DMS153 (cell line): ENCODE measurements at regions not wholly inside any gene's neighbourhood (a gene's known extent, or its start where the extent isn't known, plus 50 kb on each side); places are given as distances from the start of the nearest gene placed in this dataset.
"Not testable (repeated sequence)": the region's sequence is repeated elsewhere in the genome, so short reads cannot be mapped to it uniquely, and the experiment has no call there.

Source experiments
- DNase-seq: peaks from one replicate; lab custom pipeline; 2025; lab: John Stamatoyannopoulos, UW

DNA sequence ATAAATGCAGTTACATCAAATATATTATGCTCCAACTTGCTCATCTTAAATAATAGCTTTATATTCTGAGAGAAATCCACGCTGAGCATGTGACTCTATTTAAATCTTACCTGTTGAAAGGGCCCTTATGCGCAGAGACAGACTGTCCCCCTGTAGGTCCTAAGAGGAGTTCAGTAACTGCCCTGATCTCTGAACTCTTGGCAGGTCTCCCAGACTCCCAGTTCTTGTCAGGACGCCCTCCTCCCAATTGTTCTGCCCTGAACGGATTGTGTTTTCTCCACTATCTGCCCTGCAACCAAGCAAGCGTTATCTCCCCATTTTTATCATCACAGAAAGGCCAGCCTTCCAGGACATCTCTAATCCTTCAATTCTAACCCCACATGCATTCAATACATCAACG, 954.6 kb downstream of the TSN start:
- DNase-seq = no peak

DNA sequence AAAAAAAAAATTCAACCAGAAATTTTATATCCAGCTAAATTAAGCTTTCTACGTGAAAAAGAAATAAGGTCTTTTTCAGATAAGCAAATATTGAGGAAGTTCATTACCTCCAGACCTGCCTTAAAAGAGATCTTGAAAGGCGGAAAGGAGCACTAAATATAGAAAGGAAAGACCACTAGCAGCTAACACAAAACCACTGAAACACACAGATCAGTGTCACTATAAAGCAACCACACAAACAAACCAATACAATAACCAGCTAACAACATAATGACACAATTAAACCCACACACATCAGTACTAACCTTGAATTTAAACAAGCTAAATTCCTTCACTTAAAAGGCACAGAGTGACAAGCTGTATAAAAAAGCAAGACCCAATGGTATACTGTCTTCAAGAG, 958.3 kb downstream of the TSN start:
- DNase-seq = no peak

DNA sequence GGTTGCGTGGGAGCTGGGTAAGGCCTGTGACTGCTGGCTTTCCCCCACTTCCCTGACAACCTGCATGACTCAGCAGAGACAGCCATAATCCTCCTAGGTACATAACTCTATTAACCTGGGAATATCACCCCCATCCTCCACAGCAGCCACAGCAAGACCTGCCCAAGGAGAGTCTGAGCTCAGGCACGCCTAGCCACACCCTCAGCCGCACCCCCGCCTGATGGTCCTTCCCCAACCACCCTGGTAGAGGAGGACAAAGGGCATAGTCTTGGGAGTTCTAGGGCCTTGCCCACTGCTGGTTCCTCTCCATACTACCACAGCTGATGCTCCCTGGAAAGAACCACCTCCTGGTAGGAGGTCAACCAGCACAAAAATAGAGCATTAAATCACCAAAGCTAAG, 965.4 kb downstream of the TSN start:
- not testable (repeated sequence) for DNase-seq

DNA sequence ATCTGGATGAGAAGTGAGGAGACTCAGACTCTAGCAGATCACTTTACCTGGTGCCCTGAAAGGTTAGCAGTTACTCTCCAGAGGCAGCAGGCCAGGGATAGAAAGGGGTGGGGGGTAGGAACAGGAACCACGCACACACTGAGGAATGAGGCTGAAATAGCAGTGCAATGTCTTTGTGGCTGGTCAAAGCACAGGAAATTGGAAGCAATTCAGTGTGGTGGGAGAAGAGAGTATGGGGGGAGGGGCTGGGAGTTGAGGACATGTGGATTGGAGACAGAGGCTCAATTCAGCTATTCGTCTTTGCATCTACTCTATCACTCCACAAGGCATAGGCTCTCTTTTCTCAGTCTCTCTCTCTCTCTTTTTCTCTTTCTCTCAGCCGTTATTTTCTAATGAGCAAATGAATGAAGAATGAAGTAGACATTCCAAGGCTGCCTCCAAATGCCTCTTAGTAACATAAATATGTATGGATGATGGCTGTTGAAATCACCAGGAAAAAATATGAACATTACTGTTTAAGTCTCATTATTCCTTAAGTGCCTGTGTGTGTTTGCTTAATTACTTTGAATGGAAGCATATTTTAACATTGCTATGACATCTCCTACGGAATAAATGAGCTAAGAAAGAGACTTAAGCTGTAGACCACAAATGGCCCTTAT, 979.4 kb downstream of the TSN start:
- DNase-seq = no peak

DNA sequence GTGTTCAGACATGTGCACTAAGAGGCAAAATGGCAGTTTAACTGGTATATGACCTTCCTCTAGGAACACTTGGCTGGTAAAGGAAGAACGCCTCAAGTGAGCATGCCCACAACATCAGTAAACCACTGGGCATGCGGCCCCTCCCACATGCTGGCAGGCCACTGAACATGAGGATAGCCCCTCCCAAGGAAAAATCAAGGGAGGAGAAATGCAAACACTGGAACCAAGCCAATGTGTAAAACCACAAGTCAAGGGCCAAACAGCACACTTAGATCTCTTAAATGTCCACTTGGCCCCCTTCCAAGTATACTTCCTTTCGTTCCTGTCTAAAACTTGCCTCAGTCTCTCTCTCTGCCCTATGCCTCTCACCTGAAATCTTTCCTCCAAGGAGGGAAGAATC, 980.8 kb downstream of the TSN start:
- peak; percentile 64 for DNase-seq

DNA sequence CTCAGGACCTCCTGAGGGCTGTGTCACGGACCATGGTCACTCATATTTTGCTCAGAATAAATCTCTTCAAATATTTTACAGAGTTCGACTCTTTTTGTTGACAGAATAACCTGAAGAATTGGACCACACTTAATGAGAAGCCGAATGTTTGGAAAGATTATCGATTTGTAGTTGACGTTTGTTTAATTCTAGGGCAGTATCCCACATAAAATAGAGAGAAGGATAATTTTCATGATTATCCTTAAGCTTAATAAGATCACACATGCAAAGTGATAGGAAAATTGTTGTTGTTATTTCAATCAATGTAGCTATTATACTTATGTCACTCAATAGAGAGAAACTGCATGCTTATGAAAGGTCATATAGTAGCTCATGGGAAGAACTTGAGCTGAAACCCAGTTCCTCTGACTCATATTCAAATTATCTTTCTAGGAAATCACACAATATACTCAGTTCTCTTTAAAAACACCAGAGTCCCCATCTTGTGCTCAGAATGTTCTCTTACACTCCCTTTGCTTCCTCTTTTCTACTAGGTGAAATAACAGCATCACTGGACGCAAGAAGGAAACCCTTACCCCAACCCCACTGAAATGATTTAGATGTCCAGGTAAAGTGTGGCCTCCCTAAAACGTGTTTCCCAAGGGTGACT, 982.1 kb downstream of the TSN start:
- no peak for DNase-seq

DNA sequence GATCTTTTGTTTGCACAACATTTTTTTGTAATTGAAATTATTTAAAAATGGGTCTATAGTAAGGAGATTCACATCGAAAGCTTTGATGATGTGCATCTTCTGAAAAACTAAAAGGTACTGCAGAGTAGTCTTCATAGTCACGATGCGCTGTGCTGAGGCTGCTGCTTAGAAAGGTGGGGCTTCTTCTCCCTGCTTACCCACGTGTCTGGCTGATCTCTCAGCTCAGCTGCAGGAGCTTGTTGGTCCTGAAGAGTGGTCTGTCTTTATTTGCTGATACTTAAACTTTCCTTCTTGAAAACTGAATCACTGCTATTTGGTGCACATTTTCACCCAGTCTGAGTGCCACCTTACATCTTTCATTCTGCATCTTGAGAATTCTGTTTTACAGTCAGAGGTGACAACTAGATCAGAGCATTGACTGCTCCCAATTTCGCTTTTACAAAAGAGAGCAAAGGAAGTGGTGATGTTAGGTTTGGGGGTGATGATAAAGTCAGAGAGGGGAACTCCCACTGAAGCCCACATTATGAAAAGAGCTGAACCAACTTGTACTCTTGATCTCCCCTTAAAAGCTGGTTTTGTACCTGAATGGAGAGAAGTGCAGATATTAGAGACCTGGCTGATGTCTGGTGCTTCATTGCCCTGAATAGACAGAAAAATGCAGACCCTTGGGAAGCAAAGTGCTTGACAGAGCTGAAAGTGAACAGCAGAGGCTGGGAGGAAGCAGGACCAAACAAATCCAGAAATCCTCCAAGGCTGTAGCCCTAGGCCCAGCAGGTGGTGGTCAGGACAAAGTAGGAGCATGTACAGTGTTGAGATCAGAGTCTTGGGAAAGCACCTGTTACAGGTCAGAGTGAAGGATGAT, 984.5 kb downstream of the TSN start:
- DNase-seq = no peak

DNA sequence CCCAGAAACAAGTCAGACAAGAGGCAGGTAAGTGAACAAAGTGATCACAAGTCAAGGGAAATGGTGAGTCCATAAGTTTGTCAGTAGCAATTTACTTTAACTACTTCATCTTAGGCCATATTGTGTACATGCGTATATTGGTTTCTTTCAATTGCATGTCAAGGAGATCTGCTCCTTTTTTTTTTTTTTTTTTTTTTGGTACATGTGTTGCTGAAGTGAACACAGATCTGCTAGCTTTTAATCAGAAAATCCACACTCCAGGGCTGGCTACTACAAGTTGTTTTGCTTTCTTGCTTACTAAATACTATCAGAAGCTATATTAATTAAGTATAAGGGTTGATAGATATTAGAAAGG, 985.1 kb downstream of the TSN start:
- no peak for DNase-seq

DNA sequence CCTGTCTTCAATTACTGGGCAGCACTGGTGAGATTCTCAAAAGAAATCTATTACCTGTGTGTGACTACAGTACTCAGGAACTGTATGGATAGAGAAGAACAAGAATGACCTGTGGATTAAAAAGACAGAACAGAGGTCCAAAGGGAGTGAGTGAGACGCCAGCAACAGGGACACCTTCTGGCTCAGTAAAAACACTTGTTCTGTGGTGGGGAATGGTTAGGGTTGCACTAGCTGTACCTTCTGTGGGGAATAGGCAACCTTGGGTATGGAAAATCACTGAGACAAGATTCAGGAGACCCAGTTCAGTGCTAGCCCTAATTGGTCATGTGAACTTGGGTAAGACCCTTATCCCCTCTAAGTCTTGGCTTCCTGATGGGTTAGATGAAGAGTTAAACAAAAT, 986.0 kb downstream of the TSN start:
- DNase-seq = no peak

DNA sequence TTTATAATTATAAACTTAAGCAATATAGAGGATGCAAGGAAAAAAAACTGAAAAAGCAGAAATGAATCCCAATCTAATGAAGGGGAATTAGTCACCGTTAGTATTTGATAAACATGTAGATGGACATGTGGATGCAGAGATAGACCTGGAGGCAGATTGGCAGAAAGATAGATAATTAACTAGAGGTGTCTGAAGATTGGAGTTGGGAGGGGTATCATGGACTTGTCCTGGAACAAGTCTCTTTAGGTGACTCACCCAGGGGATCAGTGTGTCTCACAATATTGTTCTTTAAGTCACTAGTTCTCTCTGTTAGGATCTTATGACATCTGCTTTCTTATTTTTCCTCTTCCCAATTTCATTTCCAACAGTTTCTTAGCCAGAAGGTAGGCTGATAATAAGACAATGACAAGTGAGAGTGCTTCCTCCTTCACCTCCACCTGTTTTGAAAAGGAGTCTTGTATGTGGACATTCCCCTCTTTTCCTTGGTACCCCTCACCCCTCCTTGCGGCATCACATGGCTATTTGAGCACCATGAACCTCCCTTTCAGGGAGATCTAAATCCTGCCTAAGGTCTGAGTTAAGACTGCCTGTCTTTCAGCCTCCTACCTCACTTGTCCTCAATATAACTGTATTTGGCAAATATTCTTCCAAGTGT, 987.7 kb downstream of the TSN start:
- DNase-seq = no peak

DNA sequence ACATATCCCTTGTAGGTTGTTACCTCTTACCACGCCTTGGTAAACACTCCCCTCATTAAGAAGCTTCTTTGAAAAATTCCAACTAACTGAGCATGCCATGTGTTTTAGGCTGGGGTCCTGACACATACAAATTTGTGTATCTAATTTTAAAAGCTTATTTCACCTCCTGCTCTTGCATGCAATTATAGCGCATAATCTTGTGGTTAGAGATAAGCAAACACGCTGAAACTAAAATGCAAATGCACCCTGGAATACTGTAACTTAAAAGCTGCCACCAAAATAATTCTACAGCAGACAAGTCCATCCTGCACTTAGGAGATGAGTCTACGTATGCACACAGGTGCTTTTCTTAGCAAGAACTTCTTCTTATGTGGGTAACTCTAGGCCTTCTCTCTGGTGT, 990.2 kb downstream of the TSN start:
- no peak for DNase-seq

DNA sequence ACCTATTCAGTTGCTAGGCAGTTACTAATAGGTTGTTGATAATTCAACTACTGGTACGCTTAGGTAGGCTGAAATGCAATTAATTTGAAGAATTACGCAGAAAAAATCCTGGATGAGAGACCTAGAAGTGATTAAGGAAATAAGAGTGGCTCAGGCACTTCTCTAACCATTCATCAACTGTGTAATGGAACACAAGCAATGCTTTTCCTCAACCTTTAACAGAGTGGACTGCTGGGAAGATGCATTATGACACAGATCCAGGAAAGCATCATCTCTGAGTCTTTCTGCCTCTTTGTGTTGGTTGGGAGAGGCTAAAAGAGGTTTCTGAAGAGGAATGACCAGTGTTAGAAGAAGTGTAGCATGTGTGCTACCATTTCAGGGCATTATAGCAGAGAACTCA, 992.2 kb downstream of the TSN start:
- no peak for DNase-seq

DNA sequence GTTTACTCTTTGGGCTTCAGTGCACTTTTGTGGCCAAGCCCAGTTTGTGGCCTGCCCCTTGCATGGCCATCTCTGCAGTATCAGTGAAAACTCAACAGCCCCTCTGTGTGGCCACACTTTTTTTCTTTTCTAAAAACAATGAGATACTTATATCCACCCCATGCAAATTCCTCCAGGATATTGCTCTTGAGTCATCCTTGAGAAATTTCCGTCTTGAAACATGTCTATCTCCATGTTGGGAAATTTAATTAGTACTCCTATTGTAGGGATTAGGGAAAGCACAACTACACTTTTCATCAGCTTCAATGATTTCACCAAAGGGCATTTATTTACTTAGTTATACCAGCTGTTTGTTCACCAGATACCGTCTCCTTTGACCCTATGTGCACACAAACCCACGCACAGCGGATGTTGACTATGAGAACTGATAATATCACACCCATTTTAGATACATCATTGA, 993.1 kb downstream of the TSN start:
- peak; percentile 75 for DNase-seq

DNA sequence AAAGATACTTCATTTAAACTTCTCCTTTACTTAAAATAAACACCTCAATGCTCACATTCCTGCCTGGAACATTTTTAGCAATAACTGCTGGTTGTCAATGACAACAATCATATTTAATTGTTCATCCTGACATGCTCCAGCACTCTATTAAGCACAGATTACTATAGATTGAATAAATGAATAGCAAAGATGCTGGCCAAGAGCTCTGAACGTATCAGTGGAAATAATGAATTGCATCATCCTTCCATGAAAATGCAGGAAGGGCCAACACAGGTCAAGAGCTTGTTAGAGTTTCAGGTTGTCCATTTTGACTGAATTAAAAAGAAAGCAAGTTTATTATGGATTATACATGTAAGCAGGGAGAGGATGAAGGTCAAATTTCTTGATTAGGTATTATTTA, 994.0 kb downstream of the TSN start:
- no peak for DNase-seq

DNA sequence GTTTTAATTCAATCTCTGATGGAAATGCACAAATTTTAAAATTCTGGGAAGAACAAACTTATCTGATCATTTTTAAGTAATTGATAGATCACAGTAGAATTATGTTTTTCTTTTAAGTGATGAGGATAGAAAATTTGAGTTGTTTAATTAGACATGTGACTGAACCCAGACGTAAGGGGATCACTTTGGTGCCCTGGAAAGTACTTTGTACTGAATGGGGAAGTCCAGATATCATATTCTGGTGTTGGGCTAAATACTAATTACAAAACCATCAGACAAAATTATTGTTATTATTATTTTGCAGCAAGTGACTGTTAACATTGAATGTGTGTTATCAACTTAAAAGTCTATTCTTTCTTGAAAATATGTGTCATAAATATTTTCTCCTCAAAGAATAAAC, 994.6 kb downstream of the TSN start:
- no peak for DNase-seq

DNA sequence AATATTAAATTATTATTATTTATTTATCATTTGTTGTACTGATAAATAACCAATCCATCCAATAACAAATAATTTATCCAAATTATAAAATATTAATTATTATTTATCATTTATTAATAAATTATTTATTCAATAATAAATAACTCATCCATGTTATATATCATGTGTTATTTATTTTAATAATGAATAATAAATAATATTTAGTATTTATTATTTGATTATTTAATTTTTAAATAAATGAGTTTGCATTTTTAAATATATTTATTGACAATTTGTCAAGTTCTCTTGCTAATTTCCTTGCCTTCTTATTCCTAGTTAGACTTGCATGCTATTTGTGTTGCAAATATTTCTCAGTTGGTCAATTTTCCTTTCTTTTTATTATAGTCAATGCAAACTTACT, 995.4 kb downstream of the TSN start:
- no peak for DNase-seq

DNA sequence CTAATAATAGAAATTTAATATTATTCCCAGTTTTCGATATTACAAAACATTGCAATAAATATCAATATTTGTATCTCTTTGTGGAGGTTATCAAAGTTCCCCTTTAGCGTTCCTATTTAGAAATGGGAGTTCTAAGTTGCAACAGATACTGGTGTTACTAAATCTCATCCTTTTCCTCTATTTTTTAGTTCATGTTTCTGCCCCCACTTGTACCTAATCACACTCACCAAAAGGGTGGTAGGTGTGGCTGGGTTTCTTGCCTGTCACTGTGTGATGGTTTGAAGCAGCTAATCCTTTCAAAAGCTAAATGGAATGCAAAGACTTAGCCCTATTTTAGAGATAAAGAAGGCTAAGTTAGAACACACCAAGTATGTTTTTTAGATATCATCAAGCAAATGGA, 997.9 kb downstream of the TSN start:
- no peak for DNase-seq

DNA sequence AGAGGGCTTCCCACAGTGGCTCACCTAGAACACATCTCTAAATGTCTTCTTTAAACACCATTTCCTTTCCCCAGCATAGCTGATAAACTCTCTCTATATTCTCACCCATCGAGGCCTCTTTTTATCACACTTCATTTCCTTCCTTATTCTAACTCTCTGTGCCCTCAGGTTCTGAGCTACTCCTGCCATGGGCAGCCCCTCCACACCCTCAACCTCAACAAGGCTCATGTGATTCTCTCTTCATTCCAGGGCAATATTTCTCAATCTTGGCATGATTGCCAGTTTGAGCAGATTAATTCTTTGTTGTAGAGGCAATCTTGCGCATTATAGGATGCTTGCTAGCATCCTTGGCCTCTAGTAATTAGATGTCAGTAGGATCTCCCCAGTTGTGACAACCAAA, 999.1 kb downstream of the TSN start:
- no peak for DNase-seq

DNA sequence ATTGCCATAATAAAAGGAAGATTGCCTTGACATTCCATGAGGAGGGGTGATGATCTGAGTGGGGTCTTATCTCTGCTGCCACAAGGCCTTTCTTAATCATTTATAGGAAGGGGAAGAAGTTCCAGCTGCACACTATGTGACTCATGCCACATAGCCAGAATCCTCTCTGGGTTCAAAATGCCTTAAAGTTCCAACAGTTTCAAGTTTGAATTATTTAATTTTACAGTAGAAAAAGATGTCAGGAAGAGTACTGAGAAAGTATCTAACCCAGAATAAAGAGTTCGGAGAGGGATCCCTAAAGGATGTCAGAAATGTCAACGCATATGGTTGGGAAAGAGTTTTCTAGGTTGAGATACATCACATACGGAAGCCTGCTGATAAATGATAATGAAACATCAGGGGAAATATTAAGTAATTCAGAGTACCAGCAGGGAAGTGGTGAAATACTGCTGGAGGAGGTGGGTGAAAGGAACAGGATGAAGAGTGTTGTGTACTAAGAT, 999.9 kb downstream of the TSN start:
- DNase-seq = no peak

DNA sequence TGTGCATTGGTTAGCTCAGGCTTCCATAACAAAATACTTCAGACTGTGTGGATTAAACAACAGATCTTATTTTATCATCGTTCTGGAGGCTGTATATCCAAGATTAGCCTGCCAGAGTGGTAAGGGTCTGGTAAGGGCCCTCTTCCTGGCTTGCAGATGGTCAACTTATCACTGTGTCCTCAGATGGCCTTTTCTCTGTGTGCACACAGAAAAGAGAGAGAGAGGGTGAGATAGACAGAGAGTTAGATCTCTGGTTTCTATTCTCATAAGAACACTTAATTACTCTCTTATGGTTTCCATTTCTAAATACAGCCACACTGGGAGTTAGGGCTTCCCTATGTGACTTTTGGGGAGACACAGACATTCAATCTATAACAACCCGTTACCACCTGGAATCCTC, 1003.5 kb downstream of the TSN start:
- DNase-seq = no peak

DNA sequence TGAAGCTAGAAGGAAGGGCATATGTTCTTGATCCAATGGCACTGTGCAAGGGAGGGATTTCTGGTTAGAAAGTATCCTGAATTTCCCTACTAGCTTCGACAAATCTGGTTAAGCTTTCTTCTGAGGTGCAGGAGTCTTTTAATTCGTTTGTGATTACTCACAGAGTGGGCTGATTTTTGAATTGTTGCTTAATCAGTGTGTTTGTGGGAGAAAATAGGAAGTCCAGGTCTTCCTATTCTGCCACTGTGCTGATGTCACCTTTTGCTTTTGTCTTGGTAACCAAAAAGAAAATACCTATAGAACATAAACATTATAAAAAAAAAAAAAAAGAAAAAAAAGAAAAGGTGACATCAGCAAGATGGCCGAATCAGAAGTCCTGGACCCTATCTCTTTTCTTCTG, 1008.6 kb downstream of the TSN start:
- no peak for DNase-seq

DNA sequence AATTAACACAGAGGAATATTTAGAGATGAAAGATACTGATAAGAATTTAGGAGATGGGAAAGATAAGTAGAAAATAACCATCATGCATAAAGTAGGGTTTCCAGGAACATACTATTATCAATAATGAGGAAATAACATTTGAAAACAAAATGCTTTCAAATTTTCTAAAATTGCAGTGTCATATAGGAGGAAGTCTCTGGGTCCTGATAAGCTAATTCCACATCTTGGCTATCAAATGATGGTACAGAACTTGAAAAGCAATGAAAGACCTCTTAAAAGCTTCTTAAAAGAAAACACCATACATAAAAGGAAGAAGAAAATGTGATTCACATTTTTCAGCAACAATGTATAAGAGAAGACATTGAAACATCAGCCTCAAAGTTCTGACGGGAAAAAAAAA, 1024.8 kb downstream of the TSN start:
- DNase-seq = no peak

DNA sequence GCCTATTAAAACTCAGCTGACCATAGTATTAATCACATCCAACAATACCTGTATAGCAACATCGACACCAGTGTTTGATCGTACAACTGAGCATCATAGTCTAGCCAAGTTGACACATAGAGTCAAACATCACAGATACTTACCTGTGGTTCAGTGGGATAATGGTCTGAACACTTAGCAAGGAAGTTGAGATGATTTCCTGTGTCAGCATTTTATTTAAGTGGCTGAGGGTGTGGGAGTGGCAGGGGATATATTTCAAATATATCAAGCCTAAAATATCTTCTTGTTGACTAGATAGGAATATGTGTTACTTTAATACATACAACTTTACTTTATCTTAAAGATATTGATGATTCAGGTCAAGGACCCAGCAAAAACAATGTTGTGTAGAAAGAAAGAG, 1038.6 kb downstream of the TSN start:
- DNase-seq = no peak
